HUDEP-2 (cell line): ENCODE measurements at regions not wholly inside any gene's neighbourhood (a gene's known extent, or its start where the extent isn't known, plus 50 kb on each side); places are given as distances from the start of the nearest gene placed in this dataset.

ENCODE experiments used
- DNase-seq, 76 experiments: peaks; one replicate each; lab custom pipeline; 2025; ENCODE audit not compliant: unreplicated experiment in 76 of 76; lab: John Stamatoyannopoulos, UW

DNA sequence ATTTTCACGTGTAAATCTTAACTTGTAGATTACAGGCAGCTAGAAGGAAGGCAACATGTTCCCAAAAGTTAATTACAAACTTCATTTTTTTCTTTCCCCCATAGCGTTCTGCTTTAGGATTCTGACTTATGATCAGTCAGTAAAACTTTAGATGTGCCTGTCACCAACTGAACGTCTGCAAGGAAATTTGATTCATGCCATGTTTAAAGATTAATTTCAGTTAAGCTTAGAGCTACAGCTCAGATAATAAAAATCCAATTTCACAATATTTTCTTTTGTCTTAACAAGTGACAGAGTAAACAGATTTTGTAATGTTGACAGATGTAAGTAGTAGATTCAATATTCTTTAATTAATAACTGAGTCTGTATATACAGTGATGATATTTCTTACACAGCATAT is 253.1 kb downstream of the NFKBIZ start:
- DNase-seq = no peak

- no peak for DNase-seq
Observed at GRCh38 chr3:102104033-102104432, 254.7 kb downstream of the NFKBIZ start.

DNA sequence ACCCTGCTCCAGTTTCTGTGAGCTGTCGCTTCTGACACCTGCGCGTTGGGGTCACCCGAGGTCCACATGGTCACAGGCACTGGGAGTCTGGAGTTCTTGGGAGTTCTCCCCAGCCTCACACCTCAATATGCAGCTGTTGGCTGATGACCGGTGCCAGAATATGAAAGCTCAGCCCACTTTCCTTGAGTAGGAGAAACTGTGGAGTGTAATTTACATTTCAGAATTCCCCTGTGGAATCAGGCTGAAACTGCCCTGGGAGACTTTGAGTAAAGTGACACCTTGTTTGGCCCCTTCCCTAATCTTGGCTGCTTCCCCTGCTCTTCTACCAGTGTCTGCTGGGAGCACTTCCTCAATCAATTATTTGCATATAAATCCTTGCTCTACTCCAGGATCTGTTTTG is 255.9 kb downstream of the NFKBIZ start:
- no peak for DNase-seq

GRCh38 chr3:102106416-102107097 is 257.2 kb downstream of the NFKBIZ start:
- no peak for DNase-seq

DNA sequence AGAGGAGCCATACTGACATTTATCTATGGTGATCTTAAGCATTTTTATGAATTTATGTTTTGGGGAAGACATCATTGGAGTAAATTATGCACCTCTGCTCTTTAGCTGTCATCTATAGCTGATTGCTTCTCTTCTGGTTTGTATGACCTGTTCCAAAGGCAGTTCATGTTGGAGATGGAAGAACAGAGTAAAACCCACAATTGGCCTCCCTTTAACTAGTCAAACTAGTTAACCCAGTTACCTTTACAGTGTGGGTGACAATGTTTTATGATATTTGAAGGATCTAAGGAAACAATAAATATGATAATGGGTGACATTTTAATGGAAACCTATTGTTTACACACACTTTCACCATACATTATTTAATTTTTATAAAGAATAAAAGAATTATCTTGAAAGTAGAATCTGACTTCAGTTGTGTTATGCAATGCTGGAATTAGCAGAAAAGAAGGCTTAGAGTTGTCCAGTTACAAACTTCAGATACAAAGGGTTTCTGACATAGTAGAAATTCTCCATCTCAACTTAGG is 263.5 kb downstream of the NFKBIZ start:
- DNase-seq = no peak

DNA sequence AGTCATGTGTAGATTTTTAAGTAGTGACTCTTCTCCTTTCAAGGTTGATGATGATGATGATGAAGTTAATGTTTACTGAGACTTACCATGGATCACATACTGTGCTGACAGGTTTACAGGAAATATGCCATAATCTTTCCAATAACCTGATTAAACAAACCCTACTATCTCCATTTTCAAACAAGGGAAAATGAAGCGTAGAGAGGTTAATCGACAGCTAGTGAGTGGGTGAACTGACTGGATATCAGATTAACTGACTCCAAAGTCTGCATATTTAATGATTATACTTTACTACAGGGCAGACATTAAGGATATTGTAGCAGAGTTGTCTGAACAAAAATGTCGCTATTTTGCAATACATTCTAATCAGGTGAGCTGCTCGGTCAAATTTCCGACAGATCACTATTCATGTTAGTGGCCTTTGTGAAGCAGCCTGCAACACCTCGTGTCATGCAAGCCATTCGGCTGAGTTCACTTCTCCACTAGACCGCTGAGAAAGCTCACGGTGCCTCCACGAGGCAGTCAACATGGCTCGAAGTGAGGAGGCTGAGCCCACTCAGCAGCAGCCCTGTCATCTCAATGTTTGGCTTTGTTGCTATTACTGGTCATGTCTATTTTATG is 264.2 kb downstream of the NFKBIZ start:
- no peak for DNase-seq

- DNase-seq = no peak
Observed at GRCh38 chr3:102114264-102114979, 265.1 kb downstream of the NFKBIZ start.

DNA sequence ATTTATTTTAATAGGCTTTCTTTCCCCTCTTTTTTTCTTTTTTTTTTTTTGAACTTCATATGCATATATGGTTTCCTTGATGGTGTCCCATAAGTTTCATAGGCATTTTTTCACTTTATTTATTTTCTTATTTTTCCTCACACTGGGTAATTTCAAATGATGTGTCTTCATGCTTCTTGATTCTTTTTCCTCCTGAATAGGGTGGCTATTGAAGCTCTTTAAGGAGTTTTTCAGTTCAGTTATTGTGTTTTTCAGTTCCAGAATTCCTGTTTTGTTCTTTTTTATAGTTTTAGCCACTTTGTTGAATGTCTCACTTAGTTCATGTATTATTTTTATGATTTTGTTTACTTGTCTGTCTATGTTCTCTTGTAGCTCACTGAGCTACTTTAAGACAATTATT is 273.2 kb downstream of the NFKBIZ start:
- DNase-seq = no peak

GRCh38 chr3:102123590-102124190 is 274.4 kb downstream of the NFKBIZ start:
- no peak for DNase-seq

GRCh38 chr3:102124282-102124681 is 275.0 kb downstream of the NFKBIZ start:
- no peak for DNase-seq

DNA sequence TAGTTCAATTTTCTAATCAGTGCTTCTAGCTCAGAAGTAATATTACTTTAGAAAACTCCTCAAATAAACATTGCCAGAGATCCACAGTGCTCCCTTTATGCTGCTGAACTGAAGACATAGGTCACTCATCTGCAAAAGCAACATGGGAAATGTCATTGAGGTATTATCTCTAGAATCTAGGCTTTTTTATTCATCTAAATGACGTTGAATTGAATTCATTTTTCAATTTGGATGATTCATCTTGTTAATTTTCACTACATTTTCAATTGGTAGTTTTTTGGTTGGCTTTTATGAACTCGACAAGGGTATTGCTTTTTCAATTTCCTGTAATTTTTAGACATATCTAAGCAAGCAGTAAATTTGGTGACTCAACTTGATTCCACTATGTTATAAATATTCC is 275.4 kb downstream of the NFKBIZ start:
- DNase-seq = no peak

DNA sequence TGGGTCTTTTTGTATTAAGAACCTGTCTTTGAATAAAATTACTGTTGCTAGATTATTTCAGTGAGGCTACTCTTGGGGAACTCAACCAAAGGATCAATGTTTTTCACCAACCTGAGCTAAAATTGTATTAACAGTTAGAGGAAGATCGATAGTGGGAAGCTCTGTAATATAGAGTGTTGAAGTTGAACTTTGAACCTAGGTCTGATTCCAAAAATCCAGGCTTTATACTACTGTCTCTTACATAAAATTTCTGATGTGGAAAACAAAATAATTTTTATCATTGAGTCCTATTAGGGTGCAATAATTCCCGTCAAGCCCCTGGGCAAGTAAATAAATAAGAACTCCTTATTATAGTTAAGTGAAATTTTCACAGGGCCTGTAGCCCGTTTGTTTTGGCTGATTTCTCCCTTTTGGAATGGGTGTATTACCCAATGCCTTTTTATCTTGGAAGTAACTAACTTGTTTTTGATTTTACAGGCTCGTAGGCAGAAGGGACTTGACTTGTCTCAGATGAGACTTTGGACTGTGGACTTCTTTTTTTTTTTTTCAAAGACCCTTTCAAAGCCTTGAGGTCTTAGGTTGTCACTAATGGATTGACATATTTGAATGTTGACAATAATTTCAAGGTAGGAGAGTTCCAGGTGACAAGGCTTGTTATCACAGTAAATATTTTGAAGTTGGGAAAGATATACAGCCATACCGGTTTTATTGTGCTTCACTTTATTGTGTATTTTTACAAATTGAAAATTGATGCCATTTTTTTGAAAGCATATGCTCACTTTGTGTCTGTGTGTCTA is 276.1 kb downstream of the NFKBIZ start:
- no peak for DNase-seq

DNA sequence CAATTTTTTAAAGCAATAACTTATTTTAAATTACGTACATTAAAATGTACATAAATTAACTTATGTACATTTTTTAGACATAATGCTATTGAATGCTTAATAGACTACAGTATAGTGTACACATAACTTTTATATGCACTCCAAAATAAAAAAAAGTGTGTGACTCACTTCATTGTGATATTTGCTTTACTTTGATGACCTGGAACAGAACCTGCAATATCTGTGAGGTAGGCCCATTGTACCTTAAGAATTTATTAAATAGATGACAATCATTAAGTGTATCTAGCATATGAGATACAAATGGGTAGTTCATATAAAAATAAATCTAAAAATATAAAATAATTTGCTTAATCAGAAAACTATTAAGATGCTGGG is 276.7 kb downstream of the NFKBIZ start:
- no peak for DNase-seq

DNA sequence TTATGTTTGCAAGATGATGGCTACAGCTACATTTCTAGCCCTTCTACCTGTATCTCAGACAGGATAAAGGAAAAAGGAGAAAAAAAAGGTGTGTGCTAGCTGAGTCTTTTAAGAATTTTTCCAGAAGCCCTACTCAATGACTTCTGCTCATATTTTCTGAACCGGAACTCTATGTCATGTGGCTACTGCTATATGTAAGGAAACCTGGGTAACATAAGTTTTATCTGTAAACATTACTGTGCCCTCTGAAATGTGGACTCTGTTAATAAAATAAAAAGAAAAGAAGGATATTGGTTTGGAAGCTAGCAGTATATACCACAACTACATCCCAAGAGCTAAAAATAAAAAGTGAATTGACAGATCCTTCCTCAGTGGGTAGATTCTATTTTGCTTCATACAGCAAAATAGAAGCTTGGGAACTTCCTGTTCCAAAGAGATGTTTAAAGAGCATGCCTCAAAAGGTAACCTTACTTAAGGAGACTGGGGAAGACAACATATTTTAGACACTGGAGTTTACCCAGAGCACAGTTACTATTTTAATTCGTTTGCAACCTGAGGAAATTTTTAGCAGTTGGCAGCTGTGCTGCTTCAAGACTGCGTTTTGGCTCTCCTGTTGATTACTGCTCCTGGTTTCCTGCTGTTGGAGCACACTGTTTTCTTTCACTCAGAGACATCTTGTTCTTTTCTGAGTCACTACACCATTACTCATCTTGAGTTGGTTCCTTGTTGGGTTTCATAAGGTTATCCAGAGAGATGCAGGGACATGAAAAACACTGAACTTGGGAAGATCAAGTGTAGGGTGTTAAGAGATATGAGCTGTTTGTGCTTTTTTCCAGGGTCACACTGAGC is 280.7 kb downstream of the NFKBIZ start:
- DNase-seq = no peak

GRCh38 chr3:102132370-102132769 is 283.1 kb downstream of the NFKBIZ start:
- DNase-seq = no peak

- no peak for DNase-seq
Observed at GRCh38 chr3:102133376-102133775, 284.1 kb downstream of the NFKBIZ start.

GRCh38 chr3:102135316-102135715 is 286.0 kb downstream of the NFKBIZ start:
- no peak for DNase-seq

DNA sequence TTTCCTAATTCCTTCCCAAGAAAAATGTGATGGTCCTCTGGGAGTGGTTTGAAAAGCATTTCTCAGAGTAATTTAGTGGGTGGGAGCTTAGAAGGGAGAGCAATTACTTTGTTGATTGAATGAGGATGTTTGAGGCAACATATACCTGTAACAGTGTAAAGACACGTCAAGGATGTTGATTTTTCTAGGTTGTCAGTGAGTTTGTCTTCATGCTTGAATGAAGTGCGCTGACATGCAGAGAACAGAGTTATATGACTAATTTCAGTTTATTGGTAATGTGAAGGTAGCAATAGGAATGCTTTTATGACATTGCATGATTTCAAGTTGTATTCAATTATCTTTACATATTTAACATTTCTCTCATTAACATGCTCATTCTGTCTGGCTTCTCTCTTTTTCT is 286.9 kb downstream of the NFKBIZ start:
- DNase-seq = no peak

DNA sequence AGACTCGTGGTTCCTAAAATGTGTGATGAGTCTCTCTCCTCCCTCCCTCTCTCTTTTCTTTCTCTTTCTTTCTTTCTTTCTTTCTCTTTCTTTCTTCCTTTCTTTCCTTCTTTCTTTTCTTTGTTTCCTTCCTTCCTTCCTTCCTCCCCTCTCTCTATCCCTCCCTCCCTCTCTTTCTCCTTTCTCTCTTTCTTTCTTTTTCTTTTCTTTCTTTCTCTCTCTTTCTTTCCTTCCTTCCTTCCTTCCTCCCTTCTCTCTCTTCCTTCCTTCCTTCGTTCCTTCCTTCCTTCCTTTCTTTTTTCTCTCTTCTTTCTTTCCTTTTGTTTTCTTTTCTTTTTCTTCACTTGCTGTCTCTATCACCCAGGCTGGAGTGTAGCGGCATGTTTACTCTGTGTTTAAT is 290.8 kb downstream of the NFKBIZ start:
- no peak for DNase-seq
